ENCODE measurements at regions not wholly inside any gene's neighbourhood (a gene's known extent, or its start where the extent isn't known, plus 50 kb on each side); places are given as distances from the start of the nearest gene placed in this dataset.

DNA sequence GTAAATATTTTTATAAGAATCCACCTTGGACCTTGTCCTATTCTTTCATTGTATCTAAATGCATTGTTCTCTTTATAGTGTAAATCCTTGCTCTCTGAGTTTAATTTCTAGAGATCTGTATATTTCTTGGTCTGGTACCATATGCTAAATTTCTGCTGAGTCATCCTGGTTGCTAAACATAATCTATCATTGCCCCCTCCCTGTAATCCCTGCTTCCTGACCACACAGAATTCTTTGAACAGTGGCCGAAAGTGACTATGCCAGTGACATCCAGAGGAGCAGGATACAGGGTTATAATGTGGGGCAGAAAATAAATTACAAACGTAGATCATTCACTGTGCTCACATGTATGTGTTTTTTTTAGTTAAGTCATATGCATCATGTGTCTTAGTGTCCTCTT, 143.1 kb downstream of the DIPK2A start:
- TF ChIP-seq CTCF (IDR thresholded peaks at IDR 0.05), result no peak
- no peak overlapping the region for H3K4me3 ChIP-seq (ENCODE audit: low read length)
- intact Hi-C loops (cut with DNase I, micrococcal nuclease), result no loop called here
- Mint-ChIP-seq H3K27me3 (peaks cover 27% of the 10 kb centered on the region), H3K9me3 (no peaks in the 10 kb centered on the region), H3K36me3 (ENCODE audit: low read depth) (no peaks in the 10 kb centered on the region), H3K27ac (no peak overlapping the region), H3K4me3 (no peak overlapping the region), H3K4me1 (ENCODE audit: low read depth) (no peaks in the 10 kb centered on the region)
- ATAC-seq (ENCODE audit: poor library complexity) (no peak), DNase-seq (no peak)
- ChIA-PET CTCF (no interaction called here), POLR2A (no interaction called here)
- H3K4me1 ChIP-seq (ENCODE audit: insufficient read depth, low read length), result no peaks in the 10 kb centered on the region
- no peaks in the 10 kb centered on the region for H3K9me3 ChIP-seq (ENCODE audit: control insufficient read depth in 1 of 2, insufficient read depth in 1 of 2, low read length in 2 of 2)
- H3K36me3 ChIP-seq (ENCODE audit: insufficient read depth, low read length), result no peaks in the 10 kb centered on the region
- H3K27me3 ChIP-seq (ENCODE audit: control insufficient read depth in 1 of 2, insufficient read depth in 2 of 2, low read length in 2 of 2), result peaks cover 0 to 5% of the 10 kb centered on the region in 2 experiments
- H3K27ac ChIP-seq (ENCODE audit: low read depth in 1 of 2, low read length in 2 of 2), result no peak overlapping the region

DNA sequence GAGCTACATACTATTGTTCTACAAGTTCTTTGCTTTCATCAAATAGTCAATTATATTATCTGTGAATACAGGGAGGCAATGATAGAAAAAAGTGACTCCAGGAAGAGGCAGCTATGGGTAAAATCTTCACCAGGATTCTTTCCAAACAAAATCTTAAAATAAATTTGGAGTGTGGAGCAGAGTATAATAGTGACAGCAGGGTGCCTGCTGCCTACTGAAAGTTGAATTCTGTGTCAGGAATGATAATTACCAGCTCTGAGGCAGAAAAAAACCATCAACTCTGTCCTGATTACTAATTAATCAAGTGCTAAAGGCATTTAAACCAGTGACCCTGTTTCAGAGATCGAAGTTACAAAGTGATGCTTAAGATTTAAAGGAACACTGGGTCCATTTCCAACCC, 148.0 kb downstream of the DIPK2A start:
- no peaks in the 10 kb centered on the region for H3K9me3 ChIP-seq (ENCODE audit: control insufficient read depth in 1 of 2, insufficient read depth in 1 of 2, low read length in 2 of 2)
- H3K4me3 ChIP-seq (ENCODE audit: low read length), result no peak overlapping the region
- Mint-ChIP-seq H3K27me3 (peaks cover 23% of the 10 kb centered on the region), H3K9me3 (no peaks in the 10 kb centered on the region), H3K4me3 (no peak overlapping the region), H3K4me1 (ENCODE audit: low read depth) (no peaks in the 10 kb centered on the region), H3K36me3 (ENCODE audit: low read depth) (no peaks in the 10 kb centered on the region), H3K27ac (no peak overlapping the region)
- H3K36me3 ChIP-seq (ENCODE audit: insufficient read depth, low read length), result no peaks in the 10 kb centered on the region
- no peak overlapping the region for H3K27ac ChIP-seq (ENCODE audit: low read depth in 1 of 2, low read length in 2 of 2)
- intact Hi-C loops (cut with DNase I, micrococcal nuclease), result no loop called here
- DNase-seq (no peak), ATAC-seq (ENCODE audit: poor library complexity) (no peak)
- peaks cover 0 to 5% of the 10 kb centered on the region in 2 experiments for H3K27me3 ChIP-seq (ENCODE audit: control insufficient read depth in 1 of 2, insufficient read depth in 2 of 2, low read length in 2 of 2)
- H3K4me1 ChIP-seq (ENCODE audit: insufficient read depth, low read length), result no peaks in the 10 kb centered on the region
- ChIA-PET POLR2A (no interaction called here), CTCF (no interaction called here)
- TF ChIP-seq CTCF (IDR thresholded peaks at IDR 0.05), result no peak

GRCh38 chr3:144121661-144122060, 150.0 kb downstream of the DIPK2A start:
- H3K36me3 Mint-ChIP-seq (ENCODE audit: low read depth), result no peaks in the 10 kb centered on the region
- POLR2A ChIA-PET, result no interaction called here
- ATAC-seq (ENCODE audit: poor library complexity) (no peak), DNase-seq (no peak)
- H3K9me3 ChIP-seq (ENCODE audit: control insufficient read depth in 1 of 2, insufficient read depth in 1 of 2, low read length in 2 of 2), result no peaks in the 10 kb centered on the region
- H3K4me1 ChIP-seq (ENCODE audit: insufficient read depth, low read length), result no peaks in the 10 kb centered on the region
- peaks cover 9% of the 10 kb centered on the region for H3K27me3 Mint-ChIP-seq
- CTCF ChIA-PET, result no interaction called here
- TF ChIP-seq CTCF (IDR thresholded peaks at IDR 0.05), result no peak
- no peak overlapping the region for H3K27ac ChIP-seq (ENCODE audit: low read depth in 1 of 2, low read length in 2 of 2)
- no peak overlapping the region for H3K4me3 Mint-ChIP-seq
- no peak overlapping the region for H3K27ac Mint-ChIP-seq
- no peaks in the 10 kb centered on the region for H3K27me3 ChIP-seq (ENCODE audit: control insufficient read depth in 1 of 2, insufficient read depth in 2 of 2, low read length in 2 of 2)
- H3K4me1 Mint-ChIP-seq (ENCODE audit: low read depth), result no peaks in the 10 kb centered on the region
- no peaks in the 10 kb centered on the region for H3K36me3 ChIP-seq (ENCODE audit: insufficient read depth, low read length)
- H3K9me3 Mint-ChIP-seq, result peaks cover 3% of the 10 kb centered on the region
- intact Hi-C loops (cut with DNase I, micrococcal nuclease), result no loop called here
- H3K4me3 ChIP-seq (ENCODE audit: low read length), result no peak overlapping the region
